T-helper 17 cell (primary cell): ENCODE measurements at regions not wholly inside any gene's neighbourhood (a gene's known extent, or its start where the extent isn't known, plus 50 kb on each side); places are given as distances from the start of the nearest gene placed in this dataset.

Source experiments
- ATAC-seq: fragments of 150-1000 bp; cut with Tn5 transposase; 2 replicates; pipeline ENCODE4 v1.10.0; 2021; ENCODE audit warnings: mild to moderate bottlenecking, moderate library complexity
- DNase-seq, 3 donors: peaks; one replicate each; pipeline versions ENCODE4 v3.0.0 to v3.0.0-alpha.2; 2020 to 2021
- H3K9me3 ChIP-seq: one replicate; pipeline ENCODE4 v1.7.0; 2013; ENCODE audit warnings: low read length, mild to moderate bottlenecking; ENCODE audit not compliant: control insufficient read depth, poor library complexity, severe bottlenecking
- H3K27ac Mint-ChIP-seq: one replicate; pipeline ENCODE4 v1.8.0; 2022; ENCODE audit warnings: mild to moderate bottlenecking, moderate library complexity, mixed read lengths
- H3K27me3 Mint-ChIP-seq: one replicate; pipeline ENCODE4 v1.8.0; 2022; ENCODE audit warnings: mixed read lengths
- H3K36me3 Mint-ChIP-seq: one replicate; pipeline ENCODE4 v1.8.0; 2022; ENCODE audit warnings: low read depth, mixed read lengths
- H3K4me1 Mint-ChIP-seq: one replicate; pipeline ENCODE4 v1.8.0; 2022; ENCODE audit warnings: mild to moderate bottlenecking, mixed read lengths
- H3K4me3 Mint-ChIP-seq: one replicate; pipeline ENCODE4 v1.8.0; 2022; ENCODE audit warnings: mild to moderate bottlenecking, moderate library complexity, mixed read lengths

GRCh38 chr7:50152486-50152885, 59.4 kb upstream of the ZPBP start:
- peaks cover 45% of the 10 kb centered on the region for H3K4me1 Mint-ChIP-seq
- H3K27ac Mint-ChIP-seq: no peak overlapping the region
- H3K36me3 Mint-ChIP-seq: no peaks in the 10 kb centered on the region
- H3K4me3 Mint-ChIP-seq: no peak overlapping the region
- DNase-seq: no peak
- no peaks in the 10 kb centered on the region for H3K27me3 Mint-ChIP-seq
- no peak for ATAC-seq
- H3K9me3 ChIP-seq: no peaks in the 10 kb centered on the region

- H3K27ac Mint-ChIP-seq: peak overlapping the region; percentile 92
Observed at GRCh38 chr7:50151661-50152060, 58.6 kb upstream of the ZPBP start.

GRCh38 chr7:50151001-50151400, 58.0 kb upstream of the ZPBP start:
- Mint-ChIP-seq H3K27ac (peak overlapping the region; percentile 92), H3K4me3 (no peak overlapping the region), H3K36me3 (no peaks in the 10 kb centered on the region), H3K4me1 (peaks cover 39% of the 10 kb centered on the region), H3K27me3 (no peaks in the 10 kb centered on the region)
- H3K9me3 ChIP-seq: no peaks in the 10 kb centered on the region
- DNase-seq (no peak), ATAC-seq (no peak)

More at GRCh38 chr7:50151661-50152060, 58.6 kb upstream of the ZPBP start:
- H3K9me3 ChIP-seq: no peaks in the 10 kb centered on the region
- no peak for ATAC-seq
- DNase-seq: no peak
- Mint-ChIP-seq H3K4me3 (no peak overlapping the region), H3K27me3 (no peaks in the 10 kb centered on the region), H3K36me3 (no peaks in the 10 kb centered on the region), H3K4me1 (peaks cover 40% of the 10 kb centered on the region)

- H3K4me3 Mint-ChIP-seq: no peak overlapping the region
- peak overlapping the region; percentile 92 for H3K27ac Mint-ChIP-seq
- ATAC-seq: peak; percentile 53
Observed at GRCh38 chr7:50149369-50149768, 56.3 kb upstream of the ZPBP start.

GRCh38 chr7:50147951-50148808, 55.1 kb upstream of the ZPBP start:
- Mint-ChIP-seq H3K4me1 (peaks cover 30% of the 10 kb centered on the region), H3K4me3 (peak overlapping the region; percentile 47), H3K36me3 (no peaks in the 10 kb centered on the region), H3K27ac (peak overlapping the region; percentile 92), H3K27me3 (no peaks in the 10 kb centered on the region)
- no peak for DNase-seq
- no peaks in the 10 kb centered on the region for H3K9me3 ChIP-seq
- peak; percentile 89 for ATAC-seq

More at GRCh38 chr7:50149369-50149768, 56.3 kb upstream of the ZPBP start:
- no peak for DNase-seq
- no peaks in the 10 kb centered on the region for H3K36me3 Mint-ChIP-seq
- H3K4me1 Mint-ChIP-seq: peaks cover 33% of the 10 kb centered on the region
- H3K9me3 ChIP-seq: no peaks in the 10 kb centered on the region
- H3K27me3 Mint-ChIP-seq: no peaks in the 10 kb centered on the region

- no peaks in the 10 kb centered on the region for H3K9me3 ChIP-seq
- H3K27ac Mint-ChIP-seq: peak overlapping the region; percentile 92
- DNase-seq (no peak), ATAC-seq (no peak)
- peaks cover under 1% of the 10 kb centered on the region for H3K27me3 Mint-ChIP-seq
- H3K4me1 Mint-ChIP-seq: peaks cover 33% of the 10 kb centered on the region
- no peaks in the 10 kb centered on the region for H3K36me3 Mint-ChIP-seq
- no peak overlapping the region for H3K4me3 Mint-ChIP-seq
Observed at GRCh38 chr7:50146692-50147091, 53.6 kb upstream of the ZPBP start.

- H3K27ac Mint-ChIP-seq: peak overlapping the region; percentile 54
- H3K27me3 Mint-ChIP-seq: peaks cover 6% of the 10 kb centered on the region
- peaks cover 33% of the 10 kb centered on the region for H3K4me1 Mint-ChIP-seq
- H3K9me3 ChIP-seq: no peaks in the 10 kb centered on the region
- ATAC-seq (no peak), DNase-seq (no peak)
- no peak overlapping the region for H3K4me3 Mint-ChIP-seq
- no peaks in the 10 kb centered on the region for H3K36me3 Mint-ChIP-seq
Observed at GRCh38 chr7:50145801-50146338, 52.8 kb upstream of the ZPBP start.

- Mint-ChIP-seq H3K4me1 (peaks cover 30% of the 10 kb centered on the region), H3K27ac (no peak overlapping the region), H3K27me3 (peaks cover 6% of the 10 kb centered on the region), H3K36me3 (no peaks in the 10 kb centered on the region), H3K4me3 (no peak overlapping the region)
- DNase-seq (no peak), ATAC-seq (no peak)
- no peaks in the 10 kb centered on the region for H3K9me3 ChIP-seq
Observed at GRCh38 chr7:50145226-50145625, 52.2 kb upstream of the ZPBP start.
